GM12878 (cell line): ENCODE measurements at regions not wholly inside any gene's neighbourhood (a gene's known extent, or its start where the extent isn't known, plus 50 kb on each side); places are given as distances from the start of the nearest gene placed in this dataset.

ENCODE experiments used
- ATAC-seq: fragments of 200-7000 bp; cut with Tn5 transposase; 3 replicates; pipeline ENCODE4 v1.9.1; 2020; ENCODE audit warnings: mild to moderate bottlenecking, moderate library complexity
- BruUV-seq: library from RNA; stranded (reverse); fragments of 400-500 nt; replicated peaks from 2 replicates; lab custom pipeline; 2021; lab: Mats Ljungman, UMichigan
- CTCF ChIA-PET: fragments of 300-600 bp; sonication (Branson Sonifier 250); formaldehyde crosslinking; extraction: SDS; loops from one replicate; lab custom pipeline; 2021; ENCODE audit warnings: inconsistent platforms; lab: Yijun Ruan, JAX
- POLR2A ChIA-PET: fragments of 350-600 bp; formaldehyde crosslinking; extraction: SDS; loops from one replicate; lab custom pipeline; 2021; ENCODE audit warnings: inconsistent platforms; lab: Charles Lee
- RAD21 ChIA-PET: fragments of 300-600 bp; sonication (Branson Sonifier 250); formaldehyde crosslinking; loops from one replicate; lab custom pipeline; 2023; ENCODE audit warnings: antibody characterized with exemption; ENCODE audit not compliant: unreplicated experiment; lab: Charles Lee
- SMC1A ChIA-PET: fragments of 300-600 bp; sonication (Branson Sonifier 250); formaldehyde crosslinking; loops from one replicate; lab custom pipeline; 2023; ENCODE audit not compliant: unreplicated experiment, uncharacterized antibody; lab: Charles Lee
- DNase-seq: peaks from one replicate; pipeline ENCODE4 v3.0.0-alpha.2; 2011; ENCODE audit warnings: low read depth, low spot score
- FAIRE-seq: peaks from 3 replicates; lab custom pipeline; 2011; peaks lifted over from hg19 to GRCh38; lab: Jason Lieb, UNC
- H2AFZ ChIP-seq: 2 replicates; pipeline ENCODE4 v1.6.0; 2011; ENCODE audit warnings: low read depth, low read length, control low read depth; ENCODE audit not compliant: control insufficient read depth
- H3K27ac ChIP-seq: 2 replicates; pipeline ENCODE4 v1.5.1; 2011; ENCODE audit warnings: control low read depth; ENCODE audit not compliant: control insufficient read depth, insufficient read depth
- H3K27me3 ChIP-seq, 2 experiments: replicated peaks in 1 of 2; 2 replicates each; pipeline versions ENCODE4 v1.6.0 to v1.6.1; 2011; ENCODE audit warnings: low read length in 1 of 2; ENCODE audit not compliant: control insufficient read depth in 2 of 2, insufficient read depth in 2 of 2
- H3K36me3 ChIP-seq, 2 experiments: 2 replicates each; pipeline ENCODE4 v1.5.1; 2011; ENCODE audit warnings: low read length in 1 of 2; ENCODE audit not compliant: control insufficient read depth in 2 of 2, insufficient read depth in 2 of 2
- H3K4me1 ChIP-seq: 2 replicates; pipeline ENCODE4 v1.6.1; 2011; ENCODE audit warnings: mild to moderate bottlenecking, low read length, moderate library complexity, mixed read lengths; ENCODE audit not compliant: control insufficient read depth, insufficient read depth
- H3K4me2 ChIP-seq: 2 replicates; pipeline ENCODE4 v1.6.0; 2011; ENCODE audit warnings: control low read depth; ENCODE audit not compliant: control insufficient read depth, insufficient read depth
- H3K4me3 ChIP-seq: fragments of 200-600 bp; sonication (generic); 2 replicates; pipeline ENCODE4 v1.5.1; 2016
- H3K79me2 ChIP-seq: 2 replicates; pipeline ENCODE4 v1.6.0; 2011; ENCODE audit warnings: low read length; ENCODE audit not compliant: control insufficient read depth, insufficient read depth
- H3K9ac ChIP-seq: 2 replicates; pipeline ENCODE4 v1.8.0; 2011; ENCODE audit warnings: low read length, control low read depth, mixed read lengths; ENCODE audit not compliant: control insufficient read depth, insufficient read depth
- H3K9me3 ChIP-seq: replicated peaks from 3 replicates; pipeline ENCODE4 v1.5.1; 2011; ENCODE audit warnings: mild to moderate bottlenecking, low read length; ENCODE audit not compliant: control insufficient read depth, insufficient read depth
- H4K20me1 ChIP-seq: 2 replicates; pipeline ENCODE4 v1.6.0; 2011; ENCODE audit not compliant: control insufficient read depth, insufficient read depth
- ATF2 ChIP-seq: IDR thresholded peaks from 2 replicates; pipeline ENCODE4 v1.6.1; 2012; ENCODE audit warnings: low read length, inconsistent platforms
- ATF3 ChIP-seq: IDR thresholded peaks from 2 replicates; pipeline ENCODE4 v1.6.1; 2011; ENCODE audit warnings: low read depth, mild to moderate bottlenecking, low read length, moderate library complexity, borderline replicate concordance; ENCODE audit errors: extremely low read depth
- FOXK2 ChIP-seq: fragments of 450-650 bp; IDR thresholded peaks from 2 replicates; pipeline ENCODE4 v1.6.1; 2017; ENCODE audit warnings: mild to moderate bottlenecking, moderate library complexity
- FOXM1 ChIP-seq: IDR thresholded peaks from 2 replicates; pipeline ENCODE4 v1.6.1; 2012; ENCODE audit warnings: low read depth, mild to moderate bottlenecking, inconsistent platforms, low read length, moderate library complexity
- HDAC2 ChIP-seq: fragments of 200-600 bp; sonication (generic); IDR thresholded peaks from 2 replicates; pipeline ENCODE4 v1.6.1; 2017
- HDGF ChIP-seq: fragments of 450-650 bp; IDR thresholded peaks from 2 replicates; pipeline ENCODE4 v1.6.1; 2016; ENCODE audit warnings: antibody characterized with exemption
- SMARCA5 ChIP-seq: fragments of 450-650 bp; IDR thresholded peaks from 2 replicates; pipeline ENCODE4 v1.6.1; 2017; ENCODE audit warnings: mild to moderate bottlenecking
- SREBF1 ChIP-seq: IDR thresholded peaks from 2 replicates; pipeline ENCODE4 v1.6.1; 2012; ENCODE audit warnings: mild to moderate bottlenecking, low read length
- ZBTB11 ChIP-seq: fragments of 450-650 bp; formaldehyde crosslinking; IDR thresholded peaks from 2 replicates; pipeline ENCODE4 v1.5.0; 2022; ENCODE audit warnings: mild to moderate bottlenecking, missing genetic modification characterization
- ZSCAN29 ChIP-seq: fragments of 450-650 bp; IDR thresholded peaks from 2 replicates; pipeline ENCODE4 v1.6.1; 2017; ENCODE audit warnings: mild to moderate bottlenecking, moderate library complexity
- WGBS: methylation state at CpG from one replicate; pipeline ENCODE4 v1.1.6; 2016; ENCODE audit warnings: low lambda C conversion rate; ENCODE audit not compliant: insufficient replicate concordance, insufficient coverage; ENCODE audit errors: missing lambda C conversion rate; 5-methylcytosine and 5-hydroxymethylcytosine counted together
- in situ Hi-C: fragments of 300-500 bp; cut with MboI; formaldehyde crosslinking; loops from 9 replicates; pipeline ENCODE4 v1.14.3; 2018; ENCODE audit warnings: mixed read lengths
- intact Hi-C: fragments of 100-400 bp; cut with micrococcal nuclease; formaldehyde crosslinking; loops from one replicate; pipeline ENCODE4 v1.14.2; 2022; ENCODE audit not compliant: unreplicated experiment

GRCh38 chr5:4306057-4306456 lies 710.4 kb downstream of the IRX1 start:
- FAIRE-seq = no peak

More at GRCh38 chr5:4306057-4306456, 710.4 kb downstream of the IRX1 start:
- Histone ChIP-seq H4K20me1 (no peaks in the 10 kb centered on the region), H3K27me3 (no peaks in the 10 kb centered on the region), H3K27ac (no peak overlapping the region), H3K9me3 (no peaks in the 10 kb centered on the region), H3K4me3 (no peak overlapping the region), H3K4me2 (no peak overlapping the region), H3K79me2 (no peaks in the 10 kb centered on the region), H2AFZ (no peak overlapping the region), H3K36me3 (no peaks in the 10 kb centered on the region), H3K9ac (no peak overlapping the region), H3K4me1 (no peaks in the 10 kb centered on the region)
- DNase-seq = no peak
- POLR2A ChIA-PET = no interaction called here
- intact Hi-C loops = no loop called here
- RAD21 ChIA-PET = no interaction called here
- SMC1A ChIA-PET = no interaction called here
- WGBS = 3% methylated on average over 4 of the region's 4 CpGs
- CTCF ChIA-PET = no interaction called here
- TF ChIP-seq FOXK2 (no peak), SMARCA5 (no peak), ZSCAN29 (no peak), FOXM1 (no peak), SREBF1 (no peak), HDAC2 (no peak), ATF2 (no peak), HDGF (no peak), ZBTB11 (CRISPR knock-in tag) (no peak), ATF3 (no peak)
- ATAC-seq = no peak
- no TSS peak for BruUV-seq
- in situ Hi-C loops = no loop called here
